GM12878 (cell line): ENCODE measurements at regions not wholly inside any gene's neighbourhood (a gene's known extent, or its start where the extent isn't known, plus 50 kb on each side); places are given as distances from the start of the nearest gene placed in this dataset.

ENCODE experiments used
- ATAC-seq: fragments of 200-7000 bp; cut with Tn5 transposase; 3 replicates; pipeline ENCODE4 v1.9.1; 2020; ENCODE audit warnings: mild to moderate bottlenecking, moderate library complexity
- BruUV-seq: library from RNA; stranded (reverse); fragments of 400-500 nt; replicated peaks from 2 replicates; lab custom pipeline; 2021; lab: Mats Ljungman, UMichigan
- CTCF ChIA-PET: fragments of 300-600 bp; sonication (Branson Sonifier 250); formaldehyde crosslinking; extraction: SDS; loops from one replicate; lab custom pipeline; 2021; ENCODE audit warnings: inconsistent platforms; lab: Yijun Ruan, JAX
- POLR2A ChIA-PET: fragments of 350-600 bp; formaldehyde crosslinking; extraction: SDS; loops from one replicate; lab custom pipeline; 2021; ENCODE audit warnings: inconsistent platforms; lab: Charles Lee
- RAD21 ChIA-PET: fragments of 300-600 bp; sonication (Branson Sonifier 250); formaldehyde crosslinking; loops from one replicate; lab custom pipeline; 2023; ENCODE audit warnings: antibody characterized with exemption; ENCODE audit not compliant: unreplicated experiment; lab: Charles Lee
- SMC1A ChIA-PET: fragments of 300-600 bp; sonication (Branson Sonifier 250); formaldehyde crosslinking; loops from one replicate; lab custom pipeline; 2023; ENCODE audit not compliant: unreplicated experiment, uncharacterized antibody; lab: Charles Lee
- DNase-seq: peaks from one replicate; pipeline ENCODE4 v3.0.0-alpha.2; 2011; ENCODE audit warnings: low read depth, low spot score
- FAIRE-seq: peaks from 3 replicates; lab custom pipeline; 2011; peaks lifted over from hg19 to GRCh38; lab: Jason Lieb, UNC
- H2AFZ ChIP-seq: 2 replicates; pipeline ENCODE4 v1.6.0; 2011; ENCODE audit warnings: low read depth, low read length, control low read depth; ENCODE audit not compliant: control insufficient read depth
- H3K27ac ChIP-seq: 2 replicates; pipeline ENCODE4 v1.5.1; 2011; ENCODE audit warnings: control low read depth; ENCODE audit not compliant: control insufficient read depth, insufficient read depth
- H3K27me3 ChIP-seq, 2 experiments: replicated peaks in 1 of 2; 2 replicates each; pipeline versions ENCODE4 v1.6.0 to v1.6.1; 2011; ENCODE audit warnings: low read length in 1 of 2; ENCODE audit not compliant: control insufficient read depth in 2 of 2, insufficient read depth in 2 of 2
- H3K36me3 ChIP-seq, 2 experiments: 2 replicates each; pipeline ENCODE4 v1.5.1; 2011; ENCODE audit warnings: low read length in 1 of 2; ENCODE audit not compliant: control insufficient read depth in 2 of 2, insufficient read depth in 2 of 2
- H3K4me1 ChIP-seq: 2 replicates; pipeline ENCODE4 v1.6.1; 2011; ENCODE audit warnings: mild to moderate bottlenecking, low read length, moderate library complexity, mixed read lengths; ENCODE audit not compliant: control insufficient read depth, insufficient read depth
- H3K4me2 ChIP-seq: 2 replicates; pipeline ENCODE4 v1.6.0; 2011; ENCODE audit warnings: control low read depth; ENCODE audit not compliant: control insufficient read depth, insufficient read depth
- H3K4me3 ChIP-seq: fragments of 200-600 bp; sonication (generic); 2 replicates; pipeline ENCODE4 v1.5.1; 2016
- H3K79me2 ChIP-seq: 2 replicates; pipeline ENCODE4 v1.6.0; 2011; ENCODE audit warnings: low read length; ENCODE audit not compliant: control insufficient read depth, insufficient read depth
- H3K9ac ChIP-seq: 2 replicates; pipeline ENCODE4 v1.8.0; 2011; ENCODE audit warnings: low read length, control low read depth, mixed read lengths; ENCODE audit not compliant: control insufficient read depth, insufficient read depth
- H3K9me3 ChIP-seq: replicated peaks from 3 replicates; pipeline ENCODE4 v1.5.1; 2011; ENCODE audit warnings: mild to moderate bottlenecking, low read length; ENCODE audit not compliant: control insufficient read depth, insufficient read depth
- H4K20me1 ChIP-seq: 2 replicates; pipeline ENCODE4 v1.6.0; 2011; ENCODE audit not compliant: control insufficient read depth, insufficient read depth
- ESRRA ChIP-seq: IDR thresholded peaks from 2 replicates; pipeline ENCODE4 v1.6.1; 2012; ENCODE audit warnings: mild to moderate bottlenecking, low read length, improper control_type of control experiment
- FOXM1 ChIP-seq: IDR thresholded peaks from 2 replicates; pipeline ENCODE4 v1.6.1; 2012; ENCODE audit warnings: low read depth, mild to moderate bottlenecking, inconsistent platforms, low read length, moderate library complexity
- KLF5 ChIP-seq: fragments of 450-650 bp; IDR thresholded peaks from 2 replicates; pipeline ENCODE4 v1.6.1; 2014; ENCODE audit warnings: mild to moderate bottlenecking; ENCODE audit not compliant: partially characterized antibody
- MAX ChIP-seq: IDR thresholded peaks from 2 replicates; pipeline ENCODE4 v1.6.1; 2012; ENCODE audit warnings: low read depth, low read length, improper control_type of control experiment
- NRF1 ChIP-seq: conservative IDR thresholded peaks from 2 replicates; pipeline ENCODE4 v1.6.1; 2011; ENCODE audit warnings: mild to moderate bottlenecking, low read depth, low read length, improper control_type of control experiment
- POU2F2 ChIP-seq: IDR thresholded peaks from 3 replicates; pipeline ENCODE4 v1.6.1; 2011; ENCODE audit warnings: low read depth, mild to moderate bottlenecking, low read length, borderline replicate concordance
- RFX5 ChIP-seq: IDR thresholded peaks from 2 replicates; pipeline ENCODE4 v1.6.1; 2011; ENCODE audit warnings: low read depth, low read length, improper control_type of control experiment
- STAT3 ChIP-seq: IDR thresholded peaks from 2 replicates; pipeline ENCODE4 v1.6.1; 2011; ENCODE audit warnings: low read depth, low read length, improper control_type of control experiment
- YY1 ChIP-seq: IDR thresholded peaks from 2 replicates; pipeline ENCODE4 v1.6.1; 2011; ENCODE audit warnings: low read depth, mild to moderate bottlenecking, low read length
- ZBED1 ChIP-seq: IDR thresholded peaks from 2 replicates; pipeline ENCODE4 v1.6.1; 2016; ENCODE audit warnings: borderline replicate concordance
- ZBTB11 ChIP-seq: fragments of 450-650 bp; formaldehyde crosslinking; IDR thresholded peaks from 2 replicates; pipeline ENCODE4 v1.5.0; 2022; ENCODE audit warnings: mild to moderate bottlenecking, missing genetic modification characterization
- ZSCAN29 ChIP-seq: fragments of 450-650 bp; IDR thresholded peaks from 2 replicates; pipeline ENCODE4 v1.6.1; 2017; ENCODE audit warnings: mild to moderate bottlenecking, moderate library complexity
- WGBS: methylation state at CpG from one replicate; pipeline ENCODE4 v1.1.6; 2016; ENCODE audit warnings: low lambda C conversion rate; ENCODE audit not compliant: insufficient replicate concordance, insufficient coverage; ENCODE audit errors: missing lambda C conversion rate; 5-methylcytosine and 5-hydroxymethylcytosine counted together
- in situ Hi-C: fragments of 300-500 bp; cut with MboI; formaldehyde crosslinking; loops from 9 replicates; pipeline ENCODE4 v1.14.3; 2018; ENCODE audit warnings: mixed read lengths
- intact Hi-C: fragments of 100-400 bp; cut with micrococcal nuclease; formaldehyde crosslinking; loops from one replicate; pipeline ENCODE4 v1.14.2; 2022; ENCODE audit not compliant: unreplicated experiment
- TF ChIP-seq, protein P1 (sequence below): fragments of 450-650 bp; formaldehyde crosslinking; IDR thresholded peaks from 2 replicates; pipeline ENCODE4 v1.4.0; 2020; ENCODE audit warnings: mild to moderate bottlenecking, moderate library complexity

DNA sequence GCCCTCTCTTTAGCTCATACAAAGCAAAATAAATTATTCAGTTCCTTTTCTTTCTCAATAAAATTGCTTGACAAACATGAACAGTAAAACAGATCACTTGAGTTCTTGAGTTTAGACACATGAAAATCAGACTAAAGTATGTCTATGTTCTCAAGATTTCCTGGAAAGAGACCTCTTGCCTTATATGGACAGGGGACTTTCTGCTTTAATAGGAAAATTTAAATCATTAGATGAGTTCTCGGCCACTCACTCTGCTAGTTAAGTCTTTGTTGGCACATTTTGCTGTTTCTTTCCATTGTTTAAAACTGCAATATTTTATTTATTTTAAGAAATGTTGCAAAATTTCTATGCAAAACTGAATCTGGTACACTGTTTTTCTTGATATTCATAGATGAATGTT lies 207.8 kb downstream of the RND3 start:
- ChIA-PET SMC1A (no interaction called here), RAD21 (no interaction called here), CTCF (interaction anchor here (0.6 kb wide), 1 partner anchor 27 kb away, joined by 3 read pairs; no protein-coding TSS in a partner anchor)
- ATAC-seq (no peak), FAIRE-seq (no peak), DNase-seq (no peak)
- Histone ChIP-seq H3K9me3 (no peaks in the 10 kb centered on the region; the same call in 2 of the 3 replicates), H4K20me1 (no peaks in the 10 kb centered on the region), H3K36me3 (no peaks in the 10 kb centered on the region), H3K9ac (no peak overlapping the region), H3K4me3 (no peak overlapping the region), H3K4me2 (no peak overlapping the region), H3K4me1 (no peaks in the 10 kb centered on the region)
- no TSS peak for BruUV-seq
- intact Hi-C loops: no loop called here
- in situ Hi-C loops: no loop called here
- TF ChIP-seq POU2F2: no peak
- TF ChIP-seq FOXM1: no peak
- TF ChIP-seq ZBED1: no peak
- no peak for TF ChIP-seq YY1
- TF ChIP-seq NRF1: no peak
- TF ChIP-seq MAX: no peak
- TF ChIP-seq, protein P1, sequence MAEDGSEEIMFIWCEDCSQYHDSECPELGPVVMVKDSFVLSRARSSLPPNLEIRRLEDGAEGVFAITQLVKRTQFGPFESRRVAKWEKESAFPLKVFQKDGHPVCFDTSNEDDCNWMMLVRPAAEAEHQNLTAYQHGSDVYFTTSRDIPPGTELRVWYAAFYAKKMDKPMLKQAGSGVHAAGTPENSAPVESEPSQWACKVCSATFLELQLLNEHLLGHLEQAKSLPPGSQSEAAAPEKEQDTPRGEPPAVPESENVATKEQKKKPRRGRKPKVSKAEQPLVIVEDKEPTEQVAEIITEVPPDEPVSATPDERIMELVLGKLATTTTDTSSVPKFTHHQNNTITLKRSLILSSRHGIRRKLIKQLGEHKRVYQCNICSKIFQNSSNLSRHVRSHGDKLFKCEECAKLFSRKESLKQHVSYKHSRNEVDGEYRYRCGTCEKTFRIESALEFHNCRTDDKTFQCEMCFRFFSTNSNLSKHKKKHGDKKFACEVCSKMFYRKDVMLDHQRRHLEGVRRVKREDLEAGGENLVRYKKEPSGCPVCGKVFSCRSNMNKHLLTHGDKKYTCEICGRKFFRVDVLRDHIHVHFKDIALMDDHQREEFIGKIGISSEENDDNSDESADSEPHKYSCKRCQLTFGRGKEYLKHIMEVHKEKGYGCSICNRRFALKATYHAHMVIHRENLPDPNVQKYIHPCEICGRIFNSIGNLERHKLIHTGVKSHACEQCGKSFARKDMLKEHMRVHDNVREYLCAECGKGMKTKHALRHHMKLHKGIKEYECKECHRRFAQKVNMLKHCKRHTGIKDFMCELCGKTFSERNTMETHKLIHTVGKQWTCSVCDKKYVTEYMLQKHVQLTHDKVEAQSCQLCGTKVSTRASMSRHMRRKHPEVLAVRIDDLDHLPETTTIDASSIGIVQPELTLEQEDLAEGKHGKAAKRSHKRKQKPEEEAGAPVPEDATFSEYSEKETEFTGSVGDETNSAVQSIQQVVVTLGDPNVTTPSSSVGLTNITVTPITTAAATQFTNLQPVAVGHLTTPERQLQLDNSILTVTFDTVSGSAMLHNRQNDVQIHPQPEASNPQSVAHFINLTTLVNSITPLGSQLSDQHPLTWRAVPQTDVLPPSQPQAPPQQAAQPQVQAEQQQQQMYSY: no peak
- TF ChIP-seq ESRRA: no peak
- TF ChIP-seq ZSCAN29: no peak
- TF ChIP-seq RFX5: no peak
- TF ChIP-seq ZBTB11 (CRISPR knock-in tag): no peak
- TF ChIP-seq STAT3: no peak
- TF ChIP-seq KLF5: no peak
- TF ChIP-seq, all 136 proteins: peak for 0
- 0% methylated on average over 1 of the region's 1 CpG for WGBS
- Histone ChIP-seq H2AFZ (no peak overlapping the region), H3K27me3 (no peaks in the 10 kb centered on the region), H3K27ac (no peak overlapping the region), H3K79me2 (no peaks in the 10 kb centered on the region)
- POLR2A ChIA-PET: no interaction called here
